HG03442 (cell line): ENCODE measurements at regions not wholly inside any gene's neighbourhood (a gene's known extent, or its start where the extent isn't known, plus 50 kb on each side); places are given as distances from the start of the nearest gene placed in this dataset.

Experiments used
- ATAC-seq: cut with Tn5 transposase; IDR thresholded peaks from one replicate; pipeline ENCODE4 v1.9.1; 2021; ENCODE audit warnings: mild to moderate bottlenecking, moderate library complexity; ENCODE audit not compliant: unreplicated experiment

DNA sequence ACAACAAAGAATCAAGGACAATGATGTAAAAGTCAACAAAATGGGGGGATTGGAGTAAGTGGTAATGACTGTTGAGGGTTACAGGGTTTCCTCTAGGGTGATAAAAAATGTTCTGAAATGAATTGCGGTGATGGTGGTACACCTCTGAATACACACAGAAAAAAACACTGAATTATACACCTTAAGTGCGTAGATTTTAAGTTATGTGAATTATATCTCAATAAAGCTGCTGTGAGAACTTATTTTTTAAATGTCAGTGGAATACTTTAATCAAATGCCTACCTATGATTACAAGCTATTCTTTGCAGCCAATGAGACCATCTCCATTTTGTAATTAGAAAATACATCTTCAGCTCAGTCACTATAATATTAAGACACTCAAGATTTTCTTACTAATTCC, 53.5 kb downstream of the ZNF608 start:
- ATAC-seq: no peak

DNA sequence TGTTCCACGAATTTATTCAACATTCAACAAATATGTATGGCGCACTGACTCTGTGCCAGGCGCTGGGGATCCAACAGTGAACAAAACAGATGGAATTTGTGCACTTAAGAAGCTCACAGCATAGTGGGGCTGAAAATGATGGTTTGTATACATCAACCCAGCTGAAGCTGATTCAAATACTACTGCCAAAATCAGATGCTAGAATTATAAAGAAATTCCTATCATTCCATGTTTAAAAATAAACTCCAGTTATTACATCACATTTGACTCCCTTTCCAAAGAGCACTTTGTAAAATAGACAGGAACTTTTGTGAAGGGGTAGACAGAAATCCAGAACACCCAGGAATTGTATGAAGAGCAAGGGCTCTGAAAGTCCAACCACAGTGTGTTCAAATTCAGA, 54.1 kb downstream of the ZNF608 start:
- no peak for ATAC-seq

DNA sequence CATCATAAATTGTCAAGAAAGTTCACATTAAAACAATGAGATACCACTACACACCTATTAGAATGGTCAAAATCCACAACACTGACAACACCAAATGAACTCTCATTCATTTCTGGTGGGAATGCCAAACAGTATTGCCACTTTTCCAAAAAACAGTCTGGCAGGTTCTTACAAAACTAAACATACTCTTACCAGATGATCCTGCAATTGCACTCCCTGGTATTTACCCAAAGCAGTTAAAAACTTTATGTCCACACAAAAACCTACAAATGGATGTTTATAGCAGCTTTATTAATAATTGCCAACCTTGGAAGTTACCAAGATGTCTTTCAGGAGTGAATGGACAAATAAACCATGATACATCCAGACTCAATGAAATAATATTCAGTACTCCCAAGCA, 56.8 kb downstream of the ZNF608 start:
- no peak for ATAC-seq

DNA sequence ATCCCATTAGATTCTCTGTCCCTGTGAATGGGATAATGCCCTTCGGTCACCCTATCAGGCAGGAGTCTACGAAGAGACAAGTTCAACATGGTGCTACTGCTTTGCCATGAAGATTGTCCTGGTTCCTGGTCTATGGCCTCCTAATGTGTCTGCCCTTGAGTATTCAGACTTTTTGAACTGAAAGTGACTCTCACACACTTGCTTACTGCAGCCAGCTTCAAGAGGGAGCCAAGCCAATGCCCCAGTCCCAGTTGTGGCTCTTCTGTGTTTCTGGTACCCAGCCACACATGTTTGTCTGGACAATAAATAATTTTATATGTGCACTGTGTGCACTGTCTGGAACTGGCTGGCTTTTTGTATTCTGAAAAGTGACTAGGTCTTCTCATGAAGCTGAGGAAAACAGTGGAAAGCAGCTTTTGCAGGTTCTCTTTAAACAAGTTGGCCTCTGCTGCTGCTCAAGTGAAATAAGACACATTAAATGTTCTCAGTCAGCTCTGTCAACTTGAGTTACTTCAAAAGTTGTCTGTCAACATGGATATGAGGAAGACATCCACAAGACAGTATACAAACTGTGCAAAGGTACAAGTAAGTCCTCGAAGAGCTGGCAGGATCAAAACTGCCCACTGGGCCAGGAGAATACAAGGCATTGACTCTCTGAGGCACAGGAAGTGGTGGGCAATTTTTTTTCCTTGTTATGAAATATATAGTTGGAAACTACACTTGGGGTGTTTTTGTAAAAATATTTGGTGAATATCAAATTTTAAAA, 60.0 kb downstream of the ZNF608 start:
- no peak for ATAC-seq

DNA sequence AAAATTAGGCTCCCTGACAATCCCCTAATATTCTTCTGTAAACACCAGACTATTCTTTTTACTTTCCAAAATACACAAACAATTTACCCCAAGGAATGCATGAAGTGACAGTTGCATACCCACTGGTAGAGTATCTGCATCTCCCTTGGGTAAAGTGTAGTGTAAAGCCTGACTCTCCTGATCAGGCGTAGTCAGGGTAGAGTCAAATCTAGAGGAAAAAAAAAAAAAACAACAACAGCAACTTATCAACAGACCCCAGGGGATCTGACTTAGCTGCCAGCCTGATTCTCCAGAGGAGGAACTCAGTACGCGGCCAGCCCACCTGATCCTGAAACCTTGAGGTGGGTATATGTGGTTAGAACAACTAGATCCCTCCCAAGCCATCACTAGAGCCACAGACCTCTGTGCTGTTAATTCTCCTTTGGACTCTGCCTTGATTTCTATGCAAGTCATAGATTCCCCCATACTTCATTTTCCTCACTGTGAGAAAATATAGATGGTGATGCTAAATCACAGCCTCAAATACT, 61.0 kb downstream of the ZNF608 start:
- ATAC-seq: no peak

DNA sequence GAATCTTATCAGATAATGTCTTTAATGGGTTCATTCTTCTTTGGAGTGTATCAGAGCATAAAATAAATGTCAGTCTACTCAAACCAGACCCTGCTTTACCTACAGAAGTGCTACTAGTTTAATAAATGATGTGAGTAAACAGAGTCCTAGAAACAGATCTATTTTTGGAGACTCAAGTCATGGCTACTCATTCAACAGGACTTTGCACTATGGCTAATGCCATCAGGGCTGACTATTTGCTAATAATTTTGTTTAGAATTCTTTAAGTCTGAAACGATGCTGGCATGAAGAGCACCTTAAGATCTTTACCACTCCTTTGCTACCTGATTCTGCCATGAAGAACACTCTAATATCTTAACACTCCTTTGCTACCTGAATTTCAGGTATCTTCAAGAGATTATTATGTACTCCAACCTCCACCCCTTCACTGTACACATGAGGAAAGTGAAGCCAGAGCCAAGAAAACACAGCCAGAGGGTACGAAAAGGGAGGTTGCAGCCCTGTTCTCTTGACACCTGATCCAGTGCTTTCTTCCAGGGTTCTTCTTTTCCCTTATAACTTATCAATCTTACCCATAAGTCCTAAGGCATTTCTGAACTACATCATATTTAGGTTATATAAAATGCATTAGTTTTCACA, 62.4 kb downstream of the ZNF608 start:
- ATAC-seq: no peak

DNA sequence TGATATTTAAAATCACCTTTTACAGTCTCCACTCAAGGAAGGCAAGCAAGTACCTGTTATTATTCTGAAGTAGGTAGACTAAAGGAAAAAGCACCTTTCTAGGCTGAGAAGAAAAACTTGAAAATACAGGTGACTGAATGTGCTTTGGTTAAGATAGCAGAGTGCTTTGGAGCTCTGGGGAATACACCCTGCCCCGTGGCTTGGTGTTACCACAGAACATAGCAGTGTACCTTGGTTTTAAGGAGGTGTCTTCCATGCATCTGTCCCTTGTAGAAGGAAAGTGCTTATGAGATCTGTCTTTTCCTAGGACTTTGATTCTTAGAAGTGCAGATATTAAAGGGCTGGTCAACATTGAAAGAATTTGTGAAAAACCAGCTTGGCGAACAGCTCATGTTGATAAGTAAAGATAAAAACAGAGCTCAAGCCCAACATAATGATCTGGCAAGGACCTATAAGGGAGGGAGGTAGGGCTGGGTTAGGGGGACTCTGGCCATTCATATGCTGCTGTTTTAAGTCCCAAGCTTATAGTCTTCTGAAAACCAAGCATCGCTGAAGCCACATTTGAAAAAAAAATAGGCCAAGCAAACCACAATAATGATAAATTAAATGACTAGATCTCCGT, 66.8 kb downstream of the ZNF608 start:
- no peak for ATAC-seq

DNA sequence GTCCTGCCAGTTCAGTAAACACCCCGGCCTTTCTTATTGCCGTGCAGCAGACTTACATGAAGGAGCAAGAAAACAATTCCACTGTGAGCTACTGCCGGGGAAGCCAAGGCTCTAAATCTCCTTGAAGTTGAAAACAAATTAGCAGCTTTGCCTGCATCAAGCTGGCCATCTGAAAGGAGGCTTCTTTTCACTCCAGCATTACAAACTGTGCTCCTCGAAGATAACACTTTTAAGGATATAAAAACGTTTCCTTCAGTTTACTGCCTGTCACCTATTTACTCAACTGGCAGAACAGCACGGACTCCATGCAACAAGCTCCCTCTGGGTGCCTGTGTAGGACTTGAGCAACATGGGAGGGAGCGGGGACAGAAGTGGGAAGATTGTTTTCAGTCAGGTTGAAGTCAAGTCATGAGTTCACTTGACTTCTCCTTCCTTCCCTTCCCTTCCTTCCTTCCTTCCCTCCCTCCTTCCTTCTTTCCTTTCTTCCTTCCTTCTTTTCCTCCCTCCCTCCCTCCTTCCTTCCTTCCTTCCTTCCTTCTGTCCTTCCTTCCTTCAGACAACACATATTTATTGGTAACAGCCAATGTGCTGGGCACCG, 67.4 kb downstream of the ZNF608 start:
- no peak for ATAC-seq

DNA sequence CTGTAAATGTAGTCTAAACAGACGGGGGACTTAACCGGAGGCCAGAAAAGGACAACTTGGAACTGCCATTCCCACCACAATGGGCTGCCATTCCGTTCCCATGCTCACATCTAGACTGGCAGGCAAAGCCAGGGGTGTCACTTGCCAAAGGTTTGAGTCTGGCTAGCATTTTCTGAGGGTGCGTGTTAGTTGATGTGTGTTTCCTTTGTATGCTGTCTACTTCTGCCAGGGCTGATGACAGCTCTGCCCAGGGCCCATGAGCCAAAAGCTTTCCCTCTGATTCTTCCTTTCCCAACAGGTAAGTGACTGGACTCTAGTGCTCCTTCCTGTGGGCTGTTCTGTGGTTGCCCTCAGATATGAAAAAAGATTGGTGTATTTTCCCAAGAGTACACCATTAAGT, 68.0 kb downstream of the ZNF608 start:
- no peak for ATAC-seq

DNA sequence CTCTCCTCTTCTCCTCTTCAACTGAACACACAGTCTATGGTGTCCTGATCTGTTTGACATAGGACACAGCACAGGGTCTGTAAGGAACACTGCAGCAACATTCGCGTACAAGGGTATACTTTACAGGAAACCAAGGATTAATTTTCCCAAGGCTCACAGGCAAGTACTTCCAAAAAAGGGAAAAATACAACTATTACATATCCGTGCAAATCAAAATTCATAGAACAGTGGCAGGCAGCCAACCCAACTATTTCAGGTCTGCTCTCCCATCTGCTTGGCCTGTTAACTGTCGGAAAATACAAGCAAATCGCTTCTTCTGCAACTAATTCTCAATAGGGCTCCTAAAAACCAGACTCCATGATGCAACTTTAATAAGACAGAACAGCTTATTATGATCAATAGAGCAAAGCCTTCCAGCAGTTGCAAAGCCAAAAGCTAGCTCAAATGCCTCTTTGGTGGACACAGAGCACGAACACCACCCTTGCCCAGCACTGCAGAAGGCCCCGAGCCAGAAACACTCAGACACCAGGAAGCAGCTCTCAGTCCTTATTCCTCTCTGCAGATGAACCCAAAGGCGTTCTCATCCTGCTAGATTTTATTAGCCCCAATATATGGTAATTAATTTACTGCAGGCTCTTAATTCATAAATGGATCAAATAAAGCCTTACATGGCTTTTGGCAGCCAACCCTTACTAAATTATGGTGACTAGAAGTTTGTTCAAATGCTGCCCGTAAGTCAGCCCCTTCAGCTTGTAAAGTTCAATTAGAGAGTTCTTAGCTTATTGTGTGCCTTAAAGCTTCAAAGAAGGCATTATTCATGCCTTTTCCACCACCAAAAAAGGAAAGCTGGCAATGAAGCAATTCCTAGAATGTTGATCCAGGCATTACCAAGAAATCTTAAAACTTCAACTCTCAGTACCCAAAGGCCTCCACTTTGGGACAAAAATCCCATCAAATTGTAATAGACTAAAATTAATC, 68.8 kb downstream of the ZNF608 start:
- no peak for ATAC-seq

DNA sequence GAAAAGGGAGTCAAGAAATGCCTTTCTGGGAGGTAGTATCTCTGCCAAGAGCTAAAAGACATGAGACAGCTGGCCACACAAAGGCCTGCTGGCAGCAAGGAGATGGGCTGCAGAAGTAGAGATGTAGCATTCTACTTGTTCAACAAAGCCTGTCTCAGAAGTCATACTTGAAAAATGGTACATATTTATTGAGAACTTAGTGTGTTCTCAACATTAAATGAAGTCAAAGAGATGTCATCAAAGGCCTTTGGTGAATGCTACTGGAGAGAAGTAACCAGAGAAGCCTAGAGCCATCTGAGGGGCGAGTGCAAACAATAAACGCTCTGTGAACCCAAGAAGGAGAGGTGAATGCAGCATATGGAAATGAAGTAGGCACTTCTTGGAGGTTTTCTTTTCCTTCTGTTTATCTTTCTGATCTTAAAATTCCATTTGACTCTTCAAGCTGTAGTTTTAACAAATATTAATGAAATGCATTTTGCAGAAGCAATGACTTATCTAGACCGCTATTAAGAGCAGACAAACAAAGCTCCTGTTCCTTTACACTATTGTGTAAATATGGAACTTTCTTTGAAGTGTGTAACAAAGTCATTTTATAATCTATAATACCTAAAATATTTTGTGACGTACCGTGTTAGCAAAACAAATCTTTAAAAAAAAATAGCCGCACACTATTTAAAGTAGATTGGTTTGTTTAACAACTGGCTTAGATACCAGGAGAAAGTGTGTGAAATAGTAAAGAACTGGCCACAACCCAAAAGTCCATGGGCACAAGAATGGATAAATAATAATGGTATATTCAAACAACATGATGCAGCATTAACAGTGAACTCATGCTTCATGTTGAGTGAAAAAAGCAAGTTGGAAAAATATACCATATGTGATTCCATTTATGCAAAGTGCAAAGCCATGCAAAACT, 70.2 kb downstream of the ZNF608 start:
- ATAC-seq: no peak

DNA sequence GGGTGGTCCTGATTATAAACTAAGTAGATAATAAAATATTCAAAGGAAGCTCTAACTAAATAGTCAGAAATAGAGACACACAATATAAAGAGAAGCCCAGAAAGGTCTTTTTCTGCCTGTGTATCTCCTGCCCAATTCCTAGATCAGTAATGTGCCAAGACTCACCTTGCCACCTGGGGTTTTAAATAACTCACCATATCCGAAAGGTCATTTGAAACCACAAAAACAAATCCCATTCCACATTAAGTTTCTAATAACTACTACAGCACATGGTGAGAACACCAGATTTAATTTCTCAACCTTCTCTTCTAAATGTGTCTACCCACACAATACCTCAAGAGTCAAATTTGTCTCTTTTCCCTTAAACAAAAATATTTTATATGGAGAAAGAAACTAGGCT, 75.2 kb downstream of the ZNF608 start:
- ATAC-seq: no peak

DNA sequence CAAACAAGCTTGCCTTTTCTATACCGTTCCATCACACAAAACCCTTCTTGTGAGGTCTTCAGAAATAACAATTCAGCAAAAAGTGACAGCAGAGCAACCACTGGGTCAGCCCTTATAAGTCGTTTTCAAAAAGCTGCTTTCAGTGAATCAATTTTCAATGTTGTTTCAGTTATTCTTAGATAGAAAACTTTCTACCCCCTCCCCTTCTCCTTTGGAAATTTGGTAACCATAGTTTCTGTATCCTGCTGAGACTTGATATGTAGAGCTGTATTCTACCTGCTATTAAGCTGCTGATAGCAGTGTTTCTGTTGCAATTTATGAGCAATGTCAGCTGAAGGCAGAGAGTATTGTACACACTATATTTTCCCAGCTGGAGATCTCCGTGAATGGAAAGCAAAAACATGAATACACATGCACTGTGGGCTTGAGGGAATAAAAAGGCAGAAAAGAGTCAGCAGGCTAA, 75.7 kb downstream of the ZNF608 start:
- ATAC-seq: no peak

DNA sequence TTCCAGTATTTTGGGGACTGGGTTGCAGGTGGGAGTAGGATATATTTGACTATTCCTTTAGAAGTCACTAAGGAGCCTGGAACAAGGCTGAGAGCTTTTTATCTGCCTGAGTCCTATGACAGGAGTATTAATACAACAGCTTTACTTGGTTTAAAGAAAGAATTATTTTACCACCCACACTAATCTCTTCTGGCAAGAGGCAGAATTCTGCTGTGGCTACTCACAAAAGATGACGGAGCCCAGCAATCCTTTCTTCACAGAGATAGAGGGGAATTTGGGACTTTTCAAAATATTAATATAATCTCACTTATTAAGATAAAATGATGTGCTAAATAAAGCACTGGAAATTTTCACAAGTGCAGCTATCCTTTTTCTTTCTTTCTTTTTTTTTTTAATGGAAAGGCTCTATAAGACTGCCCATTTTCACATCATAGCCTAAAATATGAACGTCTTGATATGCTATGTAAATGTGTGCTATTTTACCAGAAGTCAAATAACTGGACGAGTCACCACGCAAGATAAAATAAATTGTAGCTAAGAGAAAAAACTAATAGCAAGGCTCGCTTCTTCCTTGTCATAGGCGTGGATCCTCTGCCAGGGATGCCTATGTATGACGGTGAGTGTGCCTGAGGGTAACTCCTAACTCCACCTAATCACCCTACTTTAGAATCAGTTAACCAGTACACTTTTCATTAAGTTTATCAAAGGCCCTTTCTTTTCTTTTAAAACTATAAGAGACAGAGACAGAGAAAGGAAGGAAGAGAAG, 76.3 kb downstream of the ZNF608 start:
- ATAC-seq: no peak

DNA sequence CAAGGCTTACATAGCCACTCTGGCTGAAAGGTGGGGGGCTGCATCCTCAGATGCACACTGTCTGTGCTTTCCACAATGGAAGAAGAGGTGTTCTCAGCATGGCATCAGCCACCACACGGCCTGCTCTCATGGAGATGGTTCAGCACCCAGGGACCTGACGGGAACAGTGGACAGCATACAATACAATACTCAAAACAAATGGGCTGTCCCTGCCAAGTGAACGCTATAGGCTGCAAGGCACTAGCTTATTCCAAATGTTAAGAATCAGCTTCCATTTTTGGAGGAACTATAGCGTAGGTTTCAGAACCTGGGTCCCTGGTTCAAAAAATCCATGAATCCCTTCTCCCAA, 77.2 kb downstream of the ZNF608 start:
- no peak for ATAC-seq

DNA sequence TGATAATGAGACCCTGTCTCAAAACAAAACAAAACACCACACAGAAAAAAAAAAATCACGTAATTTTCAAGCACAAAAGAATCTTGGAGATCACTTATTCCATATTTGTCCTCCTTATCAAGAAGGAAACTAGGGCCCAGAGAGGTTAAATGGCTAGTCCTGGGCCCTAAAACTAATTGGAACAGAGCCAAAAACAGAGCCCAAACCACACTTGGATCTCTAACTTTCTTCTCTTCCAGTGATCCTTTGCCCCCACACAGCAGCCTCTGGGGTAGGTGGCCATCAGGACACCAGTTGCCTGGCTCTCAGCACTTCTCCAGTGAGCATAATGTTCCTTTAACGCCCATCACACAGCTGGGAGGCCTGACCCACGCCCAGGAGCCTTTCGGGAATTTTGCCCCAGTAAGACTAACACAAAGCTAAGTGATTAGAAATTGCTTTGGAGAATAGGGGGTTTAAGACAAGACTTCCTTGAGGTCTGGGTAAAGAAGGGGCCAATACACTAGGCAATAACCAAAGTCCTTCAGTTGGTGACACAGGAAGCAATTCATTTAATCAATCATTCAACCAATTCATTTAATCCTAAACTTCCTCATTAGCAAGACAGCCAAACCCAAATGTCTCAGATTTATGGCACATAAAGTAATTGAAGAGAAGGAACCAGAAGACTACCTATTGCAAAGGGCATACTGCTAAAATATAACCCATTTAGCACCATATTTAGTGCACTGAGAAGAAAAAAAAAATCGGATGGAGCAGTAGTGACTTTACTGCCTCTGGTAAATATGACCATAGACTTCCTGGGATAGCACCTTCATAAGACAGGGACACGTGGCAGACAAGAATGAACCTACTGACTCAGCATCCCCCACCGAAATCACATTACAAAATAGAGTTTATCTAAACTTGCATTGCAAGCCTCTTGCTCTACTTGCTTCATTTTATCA, 77.8 kb downstream of the ZNF608 start:
- ATAC-seq: no peak

DNA sequence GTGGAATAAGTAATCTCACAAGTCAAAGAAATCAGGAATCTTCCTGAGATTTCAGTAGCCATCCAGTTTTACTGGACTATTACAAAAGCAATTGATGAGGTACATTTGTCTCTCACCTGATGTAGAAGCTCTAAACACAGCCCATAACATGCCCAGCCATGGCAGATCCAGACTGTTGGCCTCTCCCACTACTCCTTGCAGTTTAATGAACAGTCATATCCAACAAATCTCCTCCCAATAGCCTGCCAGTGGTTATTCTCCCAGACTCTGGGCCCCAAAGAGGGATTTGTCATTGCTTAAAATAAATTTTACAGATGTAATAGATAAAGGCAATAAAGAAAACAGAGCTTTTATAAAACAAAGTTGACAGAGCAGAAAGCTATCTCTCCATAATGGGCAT, 80.8 kb downstream of the ZNF608 start:
- no peak for ATAC-seq

DNA sequence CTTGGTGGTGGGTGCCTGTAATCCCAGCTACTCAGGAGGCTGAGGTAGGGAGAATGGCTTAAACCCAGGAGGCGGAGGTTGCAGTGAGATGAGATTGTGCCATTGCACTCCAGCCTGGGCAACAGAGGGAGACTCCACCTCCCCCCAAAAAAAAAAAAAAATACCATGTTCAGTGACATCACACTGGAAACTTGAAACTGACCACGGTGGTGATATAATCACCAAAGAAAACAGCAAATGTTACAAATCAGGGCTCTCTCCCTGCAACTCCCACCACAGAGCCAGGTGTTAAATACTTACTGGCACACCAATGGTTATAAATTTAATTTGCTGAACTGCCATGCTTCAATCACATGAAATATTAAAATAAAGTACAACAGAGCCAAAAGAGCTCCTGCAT, 81.4 kb downstream of the ZNF608 start:
- ATAC-seq: no peak
